ENCODE measurements at regions not wholly inside any gene's neighbourhood (a gene's known extent, or its start where the extent isn't known, plus 50 kb on each side); places are given as distances from the start of the nearest gene placed in this dataset.

DNA sequence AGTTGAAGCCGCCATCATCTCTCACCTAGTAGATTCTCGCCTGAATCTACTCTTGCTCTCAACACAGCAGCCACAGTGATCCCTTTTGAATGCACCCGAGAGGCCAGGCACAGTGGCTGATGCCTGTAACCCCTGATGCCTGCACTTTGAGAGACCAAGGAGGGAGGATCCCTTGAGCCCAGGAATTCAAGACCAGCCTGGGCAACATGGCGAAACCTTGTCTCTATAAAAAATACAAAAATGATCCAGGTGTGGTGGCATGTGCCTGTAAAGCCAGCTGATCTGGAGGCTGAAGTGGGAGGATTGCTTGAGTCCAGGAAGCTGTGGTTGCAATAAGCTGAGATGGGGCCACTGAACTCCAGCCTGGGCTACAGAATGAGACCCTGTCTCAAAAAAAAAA, 60.3 kb upstream of the EML4 start:
- no peak overlapping the region for H3K4me2 ChIP-seq (ENCODE audit: low read depth, low read length)
- peaks cover 51% of the 10 kb centered on the region for H3K4me1 ChIP-seq (ENCODE audit: low read length)
- no peaks in the 10 kb centered on the region for H4K20me1 ChIP-seq (ENCODE audit: insufficient read depth, low read length)
- no peaks in the 10 kb centered on the region for H3K9me3 ChIP-seq (replicated peaks; ENCODE audit: insufficient read depth, low read length)
- no peaks in the 10 kb centered on the region for H3K36me3 ChIP-seq (replicated peaks; ENCODE audit: insufficient read depth, low read length)
- no peak overlapping the region for H3K9ac ChIP-seq (ENCODE audit: low read length)
- TF ChIP-seq EZH2phosphoT487 (IDR thresholded peaks at IDR 0.05; ENCODE audit: low read length) (no peak), EZH2 (optimal IDR thresholded peaks at IDR 0.05; ENCODE audit: low read depth, low read length) (no peak)
- TF ChIP-seq, protein P1, sequence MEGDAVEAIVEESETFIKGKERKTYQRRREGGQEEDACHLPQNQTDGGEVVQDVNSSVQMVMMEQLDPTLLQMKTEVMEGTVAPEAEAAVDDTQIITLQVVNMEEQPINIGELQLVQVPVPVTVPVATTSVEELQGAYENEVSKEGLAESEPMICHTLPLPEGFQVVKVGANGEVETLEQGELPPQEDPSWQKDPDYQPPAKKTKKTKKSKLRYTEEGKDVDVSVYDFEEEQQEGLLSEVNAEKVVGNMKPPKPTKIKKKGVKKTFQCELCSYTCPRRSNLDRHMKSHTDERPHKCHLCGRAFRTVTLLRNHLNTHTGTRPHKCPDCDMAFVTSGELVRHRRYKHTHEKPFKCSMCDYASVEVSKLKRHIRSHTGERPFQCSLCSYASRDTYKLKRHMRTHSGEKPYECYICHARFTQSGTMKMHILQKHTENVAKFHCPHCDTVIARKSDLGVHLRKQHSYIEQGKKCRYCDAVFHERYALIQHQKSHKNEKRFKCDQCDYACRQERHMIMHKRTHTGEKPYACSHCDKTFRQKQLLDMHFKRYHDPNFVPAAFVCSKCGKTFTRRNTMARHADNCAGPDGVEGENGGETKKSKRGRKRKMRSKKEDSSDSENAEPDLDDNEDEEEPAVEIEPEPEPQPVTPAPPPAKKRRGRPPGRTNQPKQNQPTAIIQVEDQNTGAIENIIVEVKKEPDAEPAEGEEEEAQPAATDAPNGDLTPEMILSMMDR (IDR thresholded peaks at IDR 0.05; ENCODE audit: low read length) = no peak
- H3F3A ChIP-seq (ENCODE audit: insufficient read depth, low read length) = peaks cover 32% of the 10 kb centered on the region
- no peaks in the 10 kb centered on the region for H3K9me2 ChIP-seq (replicated peaks; ENCODE audit: insufficient read depth, low read length)
- DNase-seq = no peak
- no peak overlapping the region for H3K27ac ChIP-seq (ENCODE audit: low read length)
- H3K79me2 ChIP-seq (ENCODE audit: low read length) = peaks cover 22% of the 10 kb centered on the region
- no peaks in the 10 kb centered on the region for H3K27me3 ChIP-seq (replicated peaks; ENCODE audit: insufficient read depth, low read length)
- no peak overlapping the region for H2AFZ ChIP-seq (ENCODE audit: low read length)
- H3K4me3 ChIP-seq (ENCODE audit: low read length) = no peak overlapping the region

- no peaks in the 10 kb centered on the region for H3K9me2 ChIP-seq (replicated peaks; ENCODE audit: insufficient read depth, low read length)
- no peak for DNase-seq
- no peak overlapping the region for H3K4me3 ChIP-seq (ENCODE audit: low read length)
- no peak for TF ChIP-seq EZH2phosphoT487 (IDR thresholded peaks at IDR 0.05; ENCODE audit: low read length)
- TF ChIP-seq, protein P1 (IDR thresholded peaks at IDR 0.05; ENCODE audit: low read length) = no peak
- no peak for TF ChIP-seq EZH2 (optimal IDR thresholded peaks at IDR 0.05; ENCODE audit: low read depth, low read length)
- no peaks in the 10 kb centered on the region for H4K20me1 ChIP-seq (ENCODE audit: insufficient read depth, low read length)
- no peak overlapping the region for H3K27ac ChIP-seq (ENCODE audit: low read length)
- H3K9me3 ChIP-seq (replicated peaks; ENCODE audit: insufficient read depth, low read length) = no peaks in the 10 kb centered on the region
- no peak overlapping the region for H3K9ac ChIP-seq (ENCODE audit: low read length)
- no peak overlapping the region for H2AFZ ChIP-seq (ENCODE audit: low read length)
- peaks cover 22% of the 10 kb centered on the region for H3K79me2 ChIP-seq (ENCODE audit: low read length)
- no peaks in the 10 kb centered on the region for H3K27me3 ChIP-seq (replicated peaks; ENCODE audit: insufficient read depth, low read length)
- peaks cover 39% of the 10 kb centered on the region for H3K4me1 ChIP-seq (ENCODE audit: low read length)
- no peak overlapping the region for H3K4me2 ChIP-seq (ENCODE audit: low read depth, low read length)
- H3F3A ChIP-seq (ENCODE audit: insufficient read depth, low read length) = peaks cover 20% of the 10 kb centered on the region
- H3K36me3 ChIP-seq (replicated peaks; ENCODE audit: insufficient read depth, low read length) = no peaks in the 10 kb centered on the region
Observed at GRCh38 chr2:42109959-42110640, 59.1 kb upstream of the EML4 start.

GRCh38 chr2:42110641-42111322, 58.4 kb upstream of the EML4 start:
- Histone ChIP-seq H3K36me3 (replicated peaks; ENCODE audit: insufficient read depth, low read length) (no peaks in the 10 kb centered on the region), H4K20me1 (ENCODE audit: insufficient read depth, low read length) (no peaks in the 10 kb centered on the region), H3K27me3 (replicated peaks; ENCODE audit: insufficient read depth, low read length) (no peaks in the 10 kb centered on the region), H3K4me1 (ENCODE audit: low read length) (peaks cover 34% of the 10 kb centered on the region), H3K9ac (ENCODE audit: low read length) (no peak overlapping the region), H3F3A (ENCODE audit: insufficient read depth, low read length) (peaks cover 13% of the 10 kb centered on the region), H3K9me3 (replicated peaks; ENCODE audit: insufficient read depth, low read length) (no peaks in the 10 kb centered on the region), H2AFZ (ENCODE audit: low read length) (no peak overlapping the region), H3K79me2 (ENCODE audit: low read length) (peaks cover 22% of the 10 kb centered on the region), H3K9me2 (replicated peaks; ENCODE audit: insufficient read depth, low read length) (no peaks in the 10 kb centered on the region), H3K27ac (ENCODE audit: low read length) (no peak overlapping the region), H3K4me3 (ENCODE audit: low read length) (no peak overlapping the region), H3K4me2 (ENCODE audit: low read depth, low read length) (no peak overlapping the region)
- TF ChIP-seq EZH2phosphoT487 (IDR thresholded peaks at IDR 0.05; ENCODE audit: low read length) (no peak), EZH2 (optimal IDR thresholded peaks at IDR 0.05; ENCODE audit: low read depth, low read length) (no peak)
- TF ChIP-seq, protein P1 (IDR thresholded peaks at IDR 0.05; ENCODE audit: low read length) = no peak
- no peak for DNase-seq

All from MM.1S (cell line).